K562 (cell line): ENCODE measurements at regions not wholly inside any gene's neighbourhood (a gene's known extent, or its start where the extent isn't known, plus 50 kb on each side); places are given as distances from the start of the nearest gene placed in this dataset.

Experiments
- EP300 ChIP-seq: IDR thresholded peaks from 2 replicates; pipeline ENCODE4 v1.6.1; 2012; ENCODE audit warnings: low read length, improper control_type of control experiment
- FOS ChIP-seq: IDR thresholded peaks from 3 replicates; pipeline ENCODE4 v1.6.1; 2011; ENCODE audit not compliant: insufficient read length; ENCODE audit errors: extremely low read depth
- NCOA1 ChIP-seq: fragments of 450-650 bp; IDR thresholded peaks from 2 replicates; pipeline ENCODE4 v1.6.1; 2016; ENCODE audit warnings: low read depth
- ZNF134 ChIP-seq: fragments of 250-450 bp; sonication (Bioruptor Pico); conservative IDR thresholded peaks from 2 replicates; pipeline ENCODE4 v1.4.0; 2020

- no peak for TF ChIP-seq ZNF134 (CRISPR knock-in tag)
- no peak for TF ChIP-seq NCOA1
- TF ChIP-seq EP300: no peak
- TF ChIP-seq FOS: no peak
Measured at GRCh38 chr20:54985091-54985490, 509.7 kb downstream of the DOK5 start.
